HG03439 (cell line): ENCODE measurements at regions not wholly inside any gene's neighbourhood (a gene's known extent, or its start where the extent isn't known, plus 50 kb on each side); places are given as distances from the start of the nearest gene placed in this dataset.
A peak's percentile ranks its signal among the peaks of the same experiment; 100 is the strongest.

Experiments used
- ATAC-seq: cut with Tn5 transposase; IDR thresholded peaks from one replicate; pipeline ENCODE4 v1.9.1; 2021; ENCODE audit warnings: mild to moderate bottlenecking, moderate library complexity; ENCODE audit not compliant: unreplicated experiment

DNA sequence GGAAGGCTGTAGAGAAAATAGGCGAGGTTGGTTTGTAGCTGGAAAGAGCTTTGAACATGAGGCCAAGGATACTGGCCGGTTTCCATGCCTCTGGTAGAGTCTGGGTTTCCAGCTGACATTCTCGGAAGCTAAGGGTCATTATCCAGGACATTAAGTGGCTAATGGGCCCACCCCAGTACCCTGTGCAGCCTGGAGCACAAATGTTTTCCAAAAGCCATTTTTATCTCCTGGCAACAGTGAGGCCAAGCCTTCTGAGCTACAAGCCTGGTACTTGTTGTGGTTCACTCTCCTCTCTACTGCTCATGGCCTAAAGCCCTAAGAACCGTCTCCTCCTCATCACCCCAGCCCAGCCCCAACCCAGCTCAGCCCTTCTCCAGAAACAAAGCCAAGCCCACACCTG, 122.9 kb downstream of the DMRTA2 start:
- ATAC-seq, result no peak

DNA sequence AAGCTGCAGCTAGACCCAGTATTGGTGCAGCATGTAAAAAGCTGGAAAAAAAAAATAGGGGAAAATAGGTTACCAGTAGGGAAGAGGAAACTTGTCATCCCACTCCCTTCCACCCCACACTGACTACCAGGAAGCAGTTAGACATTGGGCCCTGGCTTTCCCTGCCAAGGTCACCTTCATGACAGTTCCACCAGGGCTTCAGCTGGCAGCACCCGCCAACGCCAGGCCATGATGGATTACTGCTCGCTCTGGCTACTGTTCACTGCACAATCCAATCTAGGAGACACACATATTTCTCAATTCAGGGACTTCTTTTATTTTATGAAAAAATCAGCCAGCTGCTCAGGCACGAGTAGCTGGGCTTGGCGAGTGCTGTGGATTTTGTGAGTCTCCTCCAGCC, 127.7 kb downstream of the DMRTA2 start:
- ATAC-seq, result no peak

DNA sequence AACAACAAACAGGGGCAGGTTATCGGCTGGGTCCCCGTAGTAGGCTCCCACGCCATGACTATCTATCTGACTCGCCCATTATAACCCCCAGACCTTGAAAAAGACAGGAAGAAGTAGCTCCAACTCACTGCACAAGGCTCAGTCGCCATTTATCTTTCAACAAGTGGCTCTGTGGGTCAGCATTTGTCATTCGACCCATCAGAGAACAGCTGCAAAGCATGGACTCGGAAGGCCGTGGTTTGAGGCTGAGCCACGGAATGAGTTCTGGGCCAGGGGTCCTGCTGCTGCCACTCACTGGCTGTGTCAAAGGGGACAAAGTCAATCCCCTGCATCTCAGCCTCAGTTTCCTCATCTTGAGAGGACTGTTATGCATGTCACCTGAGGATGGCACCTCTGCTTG, 131.0 kb downstream of the DMRTA2 start:
- no peak for ATAC-seq

DNA sequence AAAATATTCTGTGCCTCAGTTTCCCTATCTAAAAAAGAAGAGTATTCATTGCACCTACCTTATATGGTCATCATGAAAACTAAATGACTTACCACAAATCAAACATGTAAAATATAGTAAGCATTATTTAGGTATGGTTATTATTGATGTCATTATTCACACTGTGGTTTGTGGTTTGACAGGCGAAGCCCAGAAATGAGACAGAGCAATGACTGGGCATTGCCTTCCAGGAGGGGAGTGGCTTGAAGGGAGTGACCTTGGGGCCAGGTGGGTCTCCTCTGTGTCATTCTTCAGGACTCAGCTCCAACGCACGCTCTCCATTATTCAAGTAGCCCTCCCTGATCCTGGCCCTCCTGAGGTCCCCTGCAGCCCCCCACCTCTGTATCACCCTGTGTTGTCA, 133.7 kb downstream of the DMRTA2 start:
- peak; percentile 63 for ATAC-seq

DNA sequence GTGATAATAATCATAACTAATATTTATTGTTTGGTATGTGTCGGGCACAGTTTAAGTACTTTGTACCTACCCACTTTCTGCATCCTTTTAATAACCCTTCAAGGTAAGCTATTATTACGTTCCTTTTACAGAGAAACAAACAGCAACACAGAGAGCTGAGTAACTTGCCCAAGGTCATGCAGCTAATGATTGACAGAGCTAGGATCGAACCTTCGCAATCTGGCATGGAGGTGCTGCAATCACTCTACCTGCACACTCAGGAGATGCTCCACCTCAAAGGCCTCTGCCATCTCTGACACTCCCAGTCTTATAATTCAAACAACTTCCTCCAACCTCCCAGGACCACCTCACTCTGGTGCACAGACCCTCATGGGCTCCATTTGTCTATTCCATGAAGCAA, 137.2 kb downstream of the DMRTA2 start:
- no peak for ATAC-seq

DNA sequence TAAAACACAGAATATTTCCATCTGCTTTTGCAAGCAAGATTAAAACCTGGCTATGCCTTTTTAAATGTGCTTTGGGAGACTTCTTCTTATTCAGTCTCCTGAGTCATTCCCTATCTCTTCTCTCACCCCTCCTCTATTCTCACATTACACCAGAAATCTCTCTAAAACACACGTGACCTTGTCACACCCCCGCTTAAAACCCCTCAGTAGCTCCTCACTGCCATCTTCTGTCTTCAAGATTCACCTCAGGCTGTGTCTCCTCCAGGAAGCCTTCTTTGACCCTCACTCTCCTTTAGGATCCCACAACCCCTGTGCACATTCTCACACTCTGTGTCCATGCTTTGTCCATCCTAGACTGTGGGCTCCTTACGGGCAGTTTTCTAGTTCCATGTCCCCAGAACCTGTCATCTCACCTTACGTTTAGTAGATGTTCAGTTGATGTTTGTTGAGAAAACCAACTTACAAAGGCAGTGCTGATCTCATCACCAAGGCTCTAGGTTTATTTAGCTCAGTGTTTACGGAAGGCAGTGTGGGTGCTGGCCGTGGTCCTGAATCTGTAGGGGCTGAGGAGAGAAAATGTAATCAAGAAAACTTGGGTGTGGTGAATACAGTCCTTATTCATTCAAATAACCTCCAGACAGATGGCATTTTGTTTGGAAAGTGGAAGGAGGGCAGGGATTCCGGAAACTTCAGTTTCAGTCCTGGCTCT, 143.5 kb downstream of the DMRTA2 start:
- no peak for ATAC-seq

DNA sequence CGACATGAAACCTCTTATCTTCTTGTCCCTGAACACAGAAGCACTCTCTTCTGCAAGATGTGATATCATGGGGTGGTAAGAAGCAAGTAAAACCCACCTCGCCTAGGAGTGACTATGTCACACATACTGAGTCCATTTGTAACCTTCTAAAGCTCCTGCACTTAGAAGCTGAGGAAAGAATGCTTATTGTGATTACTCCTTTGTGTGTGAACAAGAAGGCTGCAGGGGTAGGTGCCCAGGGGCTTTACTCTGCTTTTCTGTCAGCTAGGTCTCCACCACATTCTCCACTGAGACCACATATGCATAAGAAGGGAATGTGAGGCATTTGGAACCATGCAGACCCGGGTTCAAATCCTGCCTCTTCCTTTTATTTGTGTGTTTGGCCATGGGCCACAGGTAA, 144.3 kb downstream of the DMRTA2 start:
- no peak for ATAC-seq

DNA sequence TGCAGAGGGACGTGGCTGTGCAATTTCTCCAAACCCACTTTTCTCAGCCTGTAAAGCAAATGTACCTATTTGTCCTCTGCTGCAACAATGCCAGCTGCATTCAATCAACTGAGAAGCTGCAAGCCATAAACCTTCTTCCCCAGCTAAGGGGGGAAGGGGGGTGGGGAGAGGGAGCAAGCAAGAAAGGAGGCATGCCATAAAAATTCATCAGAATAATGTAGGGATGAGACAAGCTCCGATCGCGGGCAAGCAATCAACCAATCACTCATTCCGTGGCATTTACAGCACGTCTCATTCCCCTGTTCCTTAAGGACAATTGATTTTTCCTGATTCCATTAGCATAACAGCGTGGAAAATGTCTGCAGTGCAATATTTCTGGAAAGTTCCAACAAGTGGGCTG, 144.8 kb downstream of the DMRTA2 start:
- no peak for ATAC-seq

DNA sequence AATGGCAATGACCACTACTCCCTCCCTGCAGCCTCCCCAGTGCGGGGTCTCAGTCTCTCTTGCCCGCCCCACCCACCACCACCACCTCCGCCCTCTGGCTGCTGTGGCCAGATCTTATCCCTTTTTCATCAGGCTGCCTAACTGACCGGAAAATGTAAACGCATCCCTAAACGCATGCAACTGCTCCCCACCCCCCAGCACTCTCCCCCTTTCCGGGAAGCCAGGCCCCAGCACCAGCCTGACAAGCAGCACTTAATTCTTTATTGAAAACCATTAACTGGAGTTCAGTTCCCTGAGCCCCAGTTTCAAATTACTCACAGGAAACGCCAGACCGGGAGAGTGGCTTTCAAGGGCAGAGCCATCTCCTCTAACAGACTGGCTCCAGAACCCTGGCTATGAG, 147.7 kb downstream of the DMRTA2 start:
- ATAC-seq, result no peak

DNA sequence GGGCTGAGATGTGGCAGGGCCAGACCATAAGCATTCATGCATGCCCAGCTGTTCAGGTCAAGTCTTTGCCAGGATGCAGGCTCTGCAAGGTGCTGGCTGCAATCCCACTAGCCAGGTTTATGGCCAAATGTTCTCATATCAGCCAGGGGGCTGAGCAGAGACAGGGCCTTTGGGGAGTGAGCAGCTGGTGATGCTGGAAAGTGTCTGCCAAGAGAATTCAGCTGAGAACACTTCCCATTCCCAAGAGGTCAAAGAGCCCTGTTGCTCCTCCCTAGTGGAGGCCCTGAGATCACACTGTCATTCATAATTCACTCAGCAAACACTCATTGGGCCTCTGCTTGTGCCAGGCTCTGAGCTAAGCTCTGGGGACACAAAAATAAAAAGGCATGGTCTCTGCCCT, 150.3 kb downstream of the DMRTA2 start:
- ATAC-seq, result no peak

DNA sequence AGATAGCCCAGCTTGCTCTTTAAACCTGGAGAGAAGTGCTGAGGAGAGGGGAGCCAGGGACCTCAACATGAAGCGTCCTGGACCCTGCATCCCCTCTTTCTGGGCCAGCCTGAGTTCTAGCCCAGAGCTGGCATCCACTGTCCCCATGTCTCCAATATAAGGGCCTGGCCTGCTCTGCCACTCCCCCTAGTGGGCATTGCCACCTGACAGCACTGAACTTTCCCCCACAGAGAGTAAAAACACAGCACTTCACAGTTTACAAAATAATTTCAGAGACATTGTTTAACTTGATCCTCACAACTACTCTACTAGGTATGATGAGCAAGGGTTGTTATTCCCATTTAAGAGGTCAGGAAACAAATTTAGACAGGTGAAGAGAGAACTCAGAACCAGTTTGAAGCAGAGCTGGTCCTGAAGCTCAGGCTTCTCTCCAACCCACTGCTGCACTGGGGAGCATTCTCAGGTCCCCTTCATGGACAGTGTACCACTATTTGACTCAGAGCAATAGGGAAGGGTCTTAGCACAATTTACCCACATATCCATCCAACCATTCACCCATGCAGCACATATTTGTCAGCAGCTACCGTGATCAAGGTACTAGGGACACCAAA, 151.2 kb downstream of the DMRTA2 start:
- ATAC-seq, result no peak

DNA sequence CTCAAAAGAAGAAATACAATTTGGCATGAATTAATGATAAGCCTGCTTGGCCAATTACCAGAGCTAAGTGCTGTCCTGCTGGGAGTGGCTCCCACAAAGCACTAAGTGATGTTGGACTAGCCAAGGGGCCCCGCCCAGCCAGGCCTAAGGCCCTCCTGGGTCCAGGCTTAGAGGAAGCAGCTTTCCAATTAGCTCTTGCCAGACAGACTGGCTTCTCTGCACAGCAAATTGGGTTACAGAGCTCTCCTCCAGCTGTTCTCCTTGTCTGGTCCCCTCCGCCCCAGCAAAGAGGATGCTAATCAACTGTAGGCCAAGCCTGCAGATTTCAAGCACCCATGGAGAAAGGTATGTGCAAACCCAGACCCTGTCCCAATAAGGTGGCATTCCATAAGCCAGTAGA, 151.9 kb downstream of the DMRTA2 start:
- ATAC-seq, result no peak

DNA sequence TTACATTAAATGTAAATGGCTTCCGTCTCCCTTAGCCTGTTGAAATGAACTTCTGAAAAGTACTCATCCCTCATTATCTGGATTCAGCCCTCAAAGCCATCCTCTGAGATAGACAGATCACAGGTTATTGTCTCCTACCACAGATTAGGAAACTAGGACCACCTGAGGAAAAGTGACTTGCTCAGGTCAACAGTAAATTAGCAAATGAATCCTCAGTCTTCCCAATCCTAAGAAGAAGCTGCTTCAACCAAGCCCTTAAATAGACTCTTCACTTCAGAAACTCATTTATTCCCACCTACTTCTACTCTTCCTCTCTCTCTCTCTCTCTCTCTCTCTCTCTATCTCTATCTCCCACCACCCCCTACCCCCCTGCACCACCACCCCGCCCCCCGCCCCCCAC, 152.3 kb downstream of the DMRTA2 start:
- ATAC-seq, result no peak

DNA sequence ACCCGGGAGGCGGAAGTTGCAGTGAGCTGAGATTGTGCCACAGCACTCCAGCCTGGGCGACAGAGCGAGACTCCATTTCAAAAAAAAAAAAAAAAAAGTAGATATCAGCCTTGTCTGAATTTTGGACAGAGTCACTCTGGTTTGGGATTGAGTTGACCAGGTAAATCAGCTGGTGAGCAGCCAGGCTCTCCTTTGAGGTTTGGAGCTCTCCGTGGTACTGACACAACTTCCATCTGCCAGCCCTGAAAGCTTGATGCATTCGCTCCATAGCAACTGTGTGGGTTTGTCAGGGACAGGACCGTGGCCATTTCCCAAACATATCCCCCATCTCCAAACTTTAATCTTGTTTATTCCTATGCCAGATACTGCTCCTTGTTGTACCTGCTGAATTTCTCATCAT, 155.2 kb downstream of the DMRTA2 start:
- ATAC-seq, result no peak

DNA sequence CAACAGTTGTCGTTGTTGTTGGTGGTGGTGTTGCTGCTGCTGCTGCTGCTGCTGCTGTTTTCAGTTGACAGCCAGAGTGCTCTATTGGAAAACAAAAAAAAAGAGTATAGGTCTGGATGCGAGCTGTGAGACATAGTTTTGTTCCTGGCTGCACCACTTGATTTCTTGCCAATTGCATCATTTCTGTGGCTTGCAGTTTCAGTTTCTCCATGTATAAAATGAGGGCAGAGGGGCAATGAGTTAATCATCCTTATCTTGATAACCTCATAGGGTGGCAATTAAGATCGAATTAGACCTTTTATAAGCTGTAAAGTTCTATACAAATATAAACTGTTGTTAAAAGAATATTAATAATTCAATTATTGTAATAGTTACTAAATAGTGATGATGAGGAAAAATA, 156.7 kb downstream of the DMRTA2 start:
- ATAC-seq, result no peak

DNA sequence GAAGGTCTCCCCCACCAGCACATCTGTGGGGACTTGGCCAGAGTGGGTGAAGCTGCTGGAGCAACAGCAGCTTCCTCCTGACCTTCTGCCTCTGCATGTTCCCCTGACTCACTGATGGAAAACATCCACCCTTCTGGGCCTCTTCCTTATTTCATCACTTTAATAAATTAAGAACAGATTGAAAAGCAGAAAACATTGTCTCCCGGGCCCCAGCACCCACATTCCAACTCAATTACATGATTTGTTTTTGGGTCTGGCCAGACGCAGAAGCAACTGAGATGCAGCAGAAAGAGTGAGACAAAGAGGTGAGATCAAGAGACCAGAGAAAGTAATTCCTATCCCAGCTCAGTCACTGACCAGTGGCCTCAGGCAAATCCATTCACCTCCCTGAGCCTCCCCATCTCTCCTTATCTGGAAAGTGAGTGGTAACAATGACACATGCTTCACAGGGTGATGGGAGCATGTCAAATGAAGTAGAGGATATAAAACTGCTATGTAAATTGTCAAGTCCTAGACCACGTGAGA, 157.1 kb downstream of the ELAVL4 start:
- ATAC-seq, result no peak

DNA sequence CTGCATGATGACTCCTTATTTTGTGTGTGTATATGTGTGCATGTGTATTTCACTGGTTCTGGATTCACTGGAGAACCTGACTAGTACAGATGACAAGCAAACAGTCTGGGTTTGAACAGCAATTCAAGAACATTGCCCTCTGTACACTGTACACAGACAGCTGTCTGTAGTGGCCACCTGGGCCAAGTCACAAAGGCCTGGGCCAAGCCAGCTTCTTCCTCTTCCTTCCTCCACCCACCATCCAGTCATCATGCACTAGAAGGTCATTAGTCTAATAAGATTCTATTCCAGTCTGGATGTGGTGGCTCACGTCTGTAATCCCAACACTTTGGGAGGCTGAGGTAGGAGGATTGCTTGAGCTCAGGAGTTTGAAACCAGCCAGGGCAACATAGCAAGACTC, 155.9 kb downstream of the ELAVL4 start:
- ATAC-seq, result no peak

DNA sequence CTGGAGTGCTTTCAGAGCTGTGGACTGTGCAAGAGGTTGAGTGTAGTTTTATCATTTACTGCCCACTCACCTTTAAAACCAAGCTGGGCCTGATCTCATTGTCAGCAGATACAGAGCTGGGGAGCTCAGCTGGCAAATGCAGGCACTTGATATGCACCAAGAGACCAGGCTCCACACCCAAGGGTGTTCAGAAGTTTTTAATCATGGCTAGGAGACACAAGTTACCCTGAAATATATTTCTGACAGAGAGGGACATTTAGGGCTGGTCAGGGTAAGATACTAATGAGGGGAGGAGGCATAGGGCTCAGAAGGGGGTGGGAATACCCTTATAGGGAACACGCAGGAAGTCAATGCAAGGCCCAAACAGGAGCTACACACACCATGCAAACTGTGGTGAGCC, 153.7 kb downstream of the ELAVL4 start:
- ATAC-seq, result no peak

DNA sequence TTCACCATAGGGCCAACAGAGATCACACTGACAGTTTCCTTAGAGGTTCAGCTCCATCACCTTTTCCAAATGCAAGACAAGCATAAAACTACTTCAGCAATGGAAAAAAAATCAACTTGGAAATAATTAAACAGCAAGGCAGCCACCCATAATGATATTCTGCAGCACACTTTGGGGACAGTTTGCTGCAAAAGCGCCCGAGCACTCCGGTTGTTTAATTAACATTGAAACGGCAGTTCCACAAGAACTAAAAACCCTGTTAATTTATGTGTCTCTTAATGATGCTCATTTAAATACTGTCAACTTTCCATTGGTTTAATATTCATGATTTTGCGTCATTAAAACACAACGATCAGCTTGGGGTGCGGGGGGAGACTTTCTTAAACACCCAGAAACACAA, 153.2 kb downstream of the ELAVL4 start:
- ATAC-seq, result no peak

DNA sequence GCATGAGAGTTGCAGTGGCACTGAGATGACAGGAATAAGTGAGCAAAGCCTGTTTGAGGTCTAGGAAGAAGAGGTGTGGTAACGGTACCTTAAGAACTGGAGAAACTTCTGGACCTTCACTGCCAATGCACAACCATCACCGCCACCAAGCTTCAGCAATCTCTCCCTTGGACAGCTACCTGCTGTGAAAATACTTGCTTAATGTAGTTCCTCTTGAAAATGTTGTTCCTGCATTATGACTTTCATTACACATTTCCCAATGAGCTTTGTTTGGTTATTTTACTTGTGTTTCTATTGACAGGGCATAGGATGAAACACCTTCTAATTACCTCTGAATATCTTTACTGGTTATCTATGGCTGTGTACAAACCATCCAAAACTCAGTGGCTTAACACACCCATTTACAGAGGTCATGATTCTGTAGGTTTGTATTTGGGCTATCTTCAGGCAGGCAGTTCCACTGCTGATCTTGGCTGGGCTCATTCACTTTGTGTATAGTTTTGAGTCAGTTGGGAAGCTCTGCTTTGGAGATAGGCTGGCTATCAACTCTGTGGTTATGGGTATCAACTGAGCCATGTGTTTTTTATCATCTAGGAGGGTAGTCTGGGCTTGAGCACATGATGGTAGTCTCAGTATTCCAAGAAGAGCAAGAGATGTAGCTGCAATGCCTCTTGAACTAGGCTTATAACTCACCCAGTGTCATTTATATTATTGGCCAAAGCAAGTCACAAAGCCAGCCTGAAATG, 149.4 kb downstream of the ELAVL4 start:
- no peak for ATAC-seq

DNA sequence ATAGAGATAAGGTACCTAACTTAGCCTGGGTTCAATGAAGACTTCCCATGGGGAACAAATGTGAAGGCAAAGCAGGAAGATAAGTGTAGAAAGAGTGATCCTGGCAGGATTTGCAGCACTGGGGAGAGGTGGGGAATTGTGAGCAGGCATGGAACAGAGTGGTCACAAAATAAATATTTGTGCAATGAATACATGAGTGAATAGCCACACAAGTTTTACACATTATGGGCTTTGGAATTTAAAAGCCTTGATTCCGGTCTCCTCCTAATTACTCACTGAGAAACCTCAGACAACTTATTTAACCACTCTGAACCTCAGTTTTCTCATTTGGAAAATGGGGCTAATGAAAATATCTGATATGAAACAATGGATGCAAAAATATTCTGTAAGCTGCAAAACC, 148.3 kb downstream of the ELAVL4 start:
- ATAC-seq, result no peak
